H1 (cell line): ENCODE measurements at regions not wholly inside any gene's neighbourhood (a gene's known extent, or its start where the extent isn't known, plus 50 kb on each side); places are given as distances from the start of the nearest gene placed in this dataset.

ENCODE experiments used
- CTCF ChIA-PET: fragments of 300-600 bp; sonication (Branson Sonifier 250); formaldehyde crosslinking; loops from one replicate; lab custom pipeline; 2021; ENCODE audit not compliant: partially characterized antibody; lab: Charles Lee
- POLR2A ChIA-PET: fragments of 300-600 bp; sonication (Branson Sonifier 250); formaldehyde crosslinking; loops from one replicate; lab custom pipeline; 2021; ENCODE audit warnings: inconsistent platforms; ENCODE audit not compliant: partially characterized antibody; lab: Charles Lee
- DNase-seq, 2 experiments: peaks; one replicate each; pipeline versions ENCODE4 v3.0.0 to v3.0.0-alpha.2; 2010 to 2022; ENCODE audit warnings: low spot score in 2 of 2, low read depth in 1 of 2, mixed read lengths in 1 of 2
- FAIRE-seq: peaks from 2 replicates; lab custom pipeline; 2011; peaks lifted over from hg19 to GRCh38; lab: Jason Lieb, UNC
- H2AFZ ChIP-seq: 2 replicates; pipeline ENCODE4 v1.8.1; 2012; ENCODE audit warnings: low read length, inconsistent platforms
- H2AK5ac ChIP-seq: 2 replicates; pipeline ENCODE4 v1.6.1; 2013; ENCODE audit warnings: low read depth, low read length
- H2BK120ac ChIP-seq: replicated peaks from 2 replicates; pipeline ENCODE3; 2013; ENCODE audit warnings: low read depth, low read length, inconsistent platforms
- H2BK12ac ChIP-seq: 2 replicates; pipeline ENCODE4 v1.6.1; 2013; ENCODE audit warnings: low read depth, low read length
- H2BK15ac ChIP-seq: 2 replicates; pipeline ENCODE4 v1.6.1; 2013; ENCODE audit warnings: low read length
- H2BK20ac ChIP-seq: 2 replicates; pipeline ENCODE4 v1.6.1; 2013; ENCODE audit warnings: low read length
- H2BK5ac ChIP-seq: 2 replicates; pipeline ENCODE4 v1.6.1; 2013; ENCODE audit warnings: low read depth, low read length
- H3K14ac ChIP-seq: 2 replicates; pipeline ENCODE4 v1.6.1; 2013; ENCODE audit warnings: inconsistent platforms; ENCODE audit not compliant: insufficient read length
- H3K18ac ChIP-seq: 2 replicates; pipeline ENCODE4 v1.6.1; 2013; ENCODE audit warnings: low read length; ENCODE audit errors: extremely low read depth
- H3K23ac ChIP-seq: 2 replicates; pipeline ENCODE4 v1.6.1; 2013; ENCODE audit warnings: inconsistent platforms; ENCODE audit not compliant: insufficient read length
- H3K23me2 ChIP-seq: 2 replicates; pipeline ENCODE4 v1.6.1; 2013; ENCODE audit warnings: low read depth, low read length
- H3K27ac ChIP-seq: 2 replicates; pipeline ENCODE4 v1.6.1; 2011; ENCODE audit warnings: low read depth, low read length, inconsistent platforms
- H3K27me3 ChIP-seq, 4 experiments: replicated peaks in 1 of 4; 1 replicate in 1 of 4; 2 replicates in 3 of 4; pipeline versions ENCODE4 v1.6.1 to v1.8.1; 2011 to 2013; ENCODE audit warnings: low read length in 3 of 4, mild to moderate bottlenecking in 3 of 4, inconsistent platforms in 2 of 4, mixed read lengths in 2 of 4, moderate library complexity in 1 of 4; ENCODE audit not compliant: control insufficient read depth in 3 of 4, insufficient read depth in 3 of 4; ENCODE audit errors: extremely low read depth in 1 of 4
- H3K36me3 ChIP-seq, 4 experiments: 2 replicates each; pipeline versions ENCODE4 v1.6.1 to v1.8.1; 2011 to 2013; ENCODE audit warnings: mild to moderate bottlenecking in 4 of 4, low read length in 3 of 4, moderate library complexity in 2 of 4, control low read depth in 1 of 4, inconsistent platforms in 1 of 4; ENCODE audit not compliant: insufficient read depth in 4 of 4, control insufficient read depth in 2 of 4
- H3K4ac ChIP-seq: replicated peaks from 2 replicates; pipeline ENCODE3; 2013; ENCODE audit warnings: low read length, low read depth, mixed read lengths, inconsistent platforms; ENCODE audit not compliant: insufficient read length
- H3K4me1 ChIP-seq, 4 experiments: replicated peaks in 1 of 4; 1 replicate in 1 of 4; 2 replicates in 3 of 4; pipeline versions ENCODE4 v1.6.1 to v1.8.1; 2011 to 2013; ENCODE audit warnings: low read length in 3 of 4, inconsistent platforms in 2 of 4, mixed read lengths in 1 of 4; ENCODE audit not compliant: insufficient read depth in 4 of 4, control insufficient read depth in 3 of 4
- H3K4me2 ChIP-seq, 2 experiments: 2 replicates each; pipeline versions ENCODE4 v1.6.1 to v1.8.1; 2011 to 2013; ENCODE audit warnings: low read depth in 2 of 2, low read length in 2 of 2, control low read depth in 1 of 2, inconsistent platforms in 1 of 2, mild to moderate bottlenecking in 1 of 2; ENCODE audit not compliant: insufficient read depth in 1 of 2
- H3K4me3 ChIP-seq, 4 experiments: fragments of 200-600, 300-600 bp in 1 of 4; sonication (generic), shearing (Covaris generic), sonication (Bioruptor Twin) in 1 of 4; 2 replicates each; pipeline versions ENCODE4 v1.5.1 to v1.8.1; 2011 to 2016; ENCODE audit warnings: low read length in 4 of 4, low read depth in 3 of 4, control low read depth in 2 of 4, inconsistent platforms in 2 of 4, mild to moderate bottlenecking in 2 of 4, mixed read lengths in 1 of 4, moderate library complexity in 1 of 4; ENCODE audit not compliant: insufficient read depth in 2 of 4; ENCODE audit errors: extremely low read depth in 1 of 4
- H3K56ac ChIP-seq: replicated peaks from 2 replicates; pipeline ENCODE3; 2013; ENCODE audit warnings: low read depth, mild to moderate bottlenecking, mixed read lengths, low read length, inconsistent platforms; ENCODE audit not compliant: insufficient read length
- H3K79me1 ChIP-seq: 2 replicates; pipeline ENCODE4 v1.6.1; 2013; ENCODE audit warnings: low read depth, low read length, control low read depth
- H3K79me2 ChIP-seq, 2 experiments: 2 replicates each; pipeline versions ENCODE4 v1.6.1 to v1.8.1; 2012 to 2013; ENCODE audit warnings: low read length in 2 of 2, mild to moderate bottlenecking in 2 of 2, inconsistent platforms in 1 of 2; ENCODE audit not compliant: insufficient read depth in 2 of 2, control insufficient read depth in 1 of 2
- H3K9ac ChIP-seq, 4 experiments: replicated peaks in 1 of 4; 1 replicate in 1 of 4; 2 replicates in 3 of 4; pipeline versions ENCODE4 v1.6.1 to v1.8.1; 2011 to 2013; ENCODE audit warnings: low read depth in 3 of 4, low read length in 3 of 4, control low read depth in 2 of 4, mild to moderate bottlenecking in 2 of 4, moderate library complexity in 2 of 4, inconsistent platforms in 1 of 4; ENCODE audit errors: extremely low read depth in 1 of 4
- H3K9me3 ChIP-seq, 2 experiments: 2 replicates each; pipeline versions ENCODE4 v1.6.1 to v1.8.1; 2012 to 2013; ENCODE audit warnings: mild to moderate bottlenecking in 2 of 2, moderate library complexity in 2 of 2, control low read depth in 1 of 2, inconsistent platforms in 1 of 2, low read depth in 1 of 2, low read length in 1 of 2, mixed read lengths in 1 of 2; ENCODE audit not compliant: insufficient read depth in 2 of 2
- H4K20me1 ChIP-seq, 2 experiments: replicated peaks in 1 of 2; 2 replicates each; pipeline versions ENCODE3 to v1.8.1; 2011 to 2013; ENCODE audit warnings: inconsistent platforms in 2 of 2, low read length in 2 of 2, mild to moderate bottlenecking in 1 of 2; ENCODE audit not compliant: insufficient read depth in 2 of 2, control insufficient read depth in 1 of 2
- H4K5ac ChIP-seq: 2 replicates; pipeline ENCODE4 v1.6.1; 2013; ENCODE audit warnings: low read length, low read depth, mixed read lengths, inconsistent platforms; ENCODE audit not compliant: insufficient read length
- H4K8ac ChIP-seq: 2 replicates; pipeline ENCODE4 v1.8.0; 2013; ENCODE audit warnings: mild to moderate bottlenecking, moderate library complexity, low read length, inconsistent platforms; ENCODE audit not compliant: insufficient read depth; ENCODE audit errors: extremely low read depth
- H4K91ac ChIP-seq: replicated peaks from 2 replicates; pipeline ENCODE3; 2013; ENCODE audit warnings: low read length, mixed read lengths, inconsistent platforms; ENCODE audit not compliant: insufficient read length
- ASH2L ChIP-seq: fragments of 200-600, 300-600 bp; sonication (generic); IDR thresholded peaks from one replicate; pipeline ENCODE4 v1.7.1; 2017; ENCODE audit warnings: low read length
- FOSL1 ChIP-seq: IDR thresholded peaks from 2 replicates; pipeline ENCODE4 v1.6.1; 2011; ENCODE audit warnings: mild to moderate bottlenecking, low read depth, low read length, moderate library complexity; ENCODE audit not compliant: insufficient read depth
- GTF2F1 ChIP-seq: IDR thresholded peaks from 2 replicates; pipeline ENCODE4 v1.6.1; 2012; ENCODE audit warnings: low read depth, low read length, improper control_type of control experiment, borderline replicate concordance
- JUN ChIP-seq: IDR thresholded peaks from 2 replicates; pipeline ENCODE4 v1.6.1; 2011; ENCODE audit warnings: low read depth, mild to moderate bottlenecking, improper control_type of control experiment, low read length
- KDM1A ChIP-seq: fragments of 200-600, 300-600 bp; sonication (generic); IDR thresholded peaks from 2 replicates; pipeline ENCODE4 v1.7.1; 2016; ENCODE audit warnings: mild to moderate bottlenecking, low read length, borderline replicate concordance
- KDM5A ChIP-seq: fragments of 200-600 bp; IDR thresholded peaks from 2 replicates; pipeline ENCODE4 v1.7.1; 2012; ENCODE audit warnings: mild to moderate bottlenecking, low read length, inconsistent platforms, mixed read lengths
- POU5F1 ChIP-seq: IDR thresholded peaks from 2 replicates; pipeline ENCODE4 v1.6.1; 2011; ENCODE audit warnings: low read depth, mild to moderate bottlenecking, low read length, moderate library complexity
- RFX5 ChIP-seq: IDR thresholded peaks from 2 replicates; pipeline ENCODE4 v1.6.1; 2011; ENCODE audit warnings: low read depth, low read length, improper control_type of control experiment, borderline replicate concordance
- SIX5 ChIP-seq: IDR thresholded peaks from 2 replicates; pipeline ENCODE4 v1.6.1; 2011; ENCODE audit warnings: mild to moderate bottlenecking, low read depth, low read length
- SP1 ChIP-seq: IDR thresholded peaks from 2 replicates; pipeline ENCODE4 v1.6.1; 2011; ENCODE audit warnings: low read depth, low read length
- TAF7 ChIP-seq: optimal IDR thresholded peaks from 2 replicates; pipeline ENCODE3; 2011; ENCODE audit warnings: low read depth, mild to moderate bottlenecking, inconsistent platforms, low read length, moderate library complexity, borderline replicate concordance
- WGBS, 2 experiments: shearing (Covaris generic) in 1 of 2; methylation state at CpG; one replicate each; pipeline versions ENCODE4 v1.1.6 to v1.1.7; 2013 to 2015; ENCODE audit warnings: low lambda C conversion rate in 2 of 2, mixed read lengths in 2 of 2, inconsistent platforms in 1 of 2, low coverage in 1 of 2, missing lambda C conversion rate in 1 of 2; ENCODE audit not compliant: insufficient replicate concordance in 2 of 2, insufficient coverage in 1 of 2, insufficient read length in 1 of 2; ENCODE audit errors: extremely low coverage in 1 of 2, missing lambda C conversion rate in 1 of 2; 5-methylcytosine and 5-hydroxymethylcytosine counted together

DNA sequence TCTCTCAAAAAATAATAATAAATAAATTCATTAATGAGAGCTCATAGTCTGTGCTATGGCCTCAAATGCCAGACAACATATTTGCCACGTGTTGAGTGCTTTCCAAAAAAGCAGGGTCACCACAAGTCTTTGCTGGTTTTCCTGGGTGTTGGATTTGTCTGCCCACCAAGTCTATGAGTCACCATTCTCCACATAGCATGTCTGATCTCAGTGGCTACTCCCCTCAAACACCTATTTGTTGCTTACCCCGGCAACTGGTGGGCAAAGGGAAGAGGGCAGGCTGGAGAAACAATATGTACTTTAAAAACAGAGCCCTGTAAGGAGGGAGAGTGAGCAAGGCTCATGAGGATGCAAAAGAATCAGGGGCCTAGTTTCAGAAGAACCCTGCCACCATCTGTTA, 120.0 kb upstream of the ARRDC4 start:
- Histone ChIP-seq H3K36me3 (no peaks in the 10 kb centered on the region), H2BK12ac (no peak overlapping the region), H3K27me3 (no peaks in the 10 kb centered on the region), H3K79me2 (no peaks in the 10 kb centered on the region), H2BK20ac (no peak overlapping the region), H3K9ac (no peak overlapping the region), H3K18ac (no peak overlapping the region), H3K79me1 (no peaks in the 10 kb centered on the region), H3K4me1 (no peaks in the 10 kb centered on the region), H3K27ac (no peak overlapping the region), H4K5ac (no peak overlapping the region), H3K9me3 (no peaks in the 10 kb centered on the region), H3K4me3 (no peak overlapping the region), H2BK120ac (no peak overlapping the region), H4K91ac (no peak overlapping the region), H3K4ac (no peak overlapping the region), H3K14ac (no peak overlapping the region), H3K4me2 (no peak overlapping the region), H4K8ac (no peak overlapping the region), H4K20me1 (no peaks in the 10 kb centered on the region), H3K56ac (no peak overlapping the region), H2BK5ac (no peak overlapping the region), H3K23me2 (no peaks in the 10 kb centered on the region; the same call in 1 of the 2 replicates), H2AK5ac (no peak overlapping the region), H2BK15ac (no peak overlapping the region), H3K23ac (no peak overlapping the region), H2AFZ (no peak overlapping the region)
- FAIRE-seq = no peak
- POLR2A ChIA-PET = no interaction called here
- DNase-seq = no peak
- TF ChIP-seq GTF2F1 = no peak
- TF ChIP-seq RFX5 = no peak
- no peak for TF ChIP-seq KDM1A
- no peak for TF ChIP-seq ASH2L
- no peak for TF ChIP-seq KDM5A
- TF ChIP-seq POU5F1 = no peak
- TF ChIP-seq FOSL1 = no peak
- TF ChIP-seq JUN = no peak
- no peak for TF ChIP-seq TAF7
- no peak for TF ChIP-seq SP1
- no peak for TF ChIP-seq SIX5
- WGBS, 2 experiments = 97% methylated on average over 2 of the region's 2 CpGs; no CpG with 5 or more reads in 1 of the 2 experiments
- CTCF ChIA-PET = no interaction called here
